Inferior parietal cortex (tissue), 1 donor: ENCODE measurements at regions not wholly inside any gene's neighbourhood (a gene's known extent, or its start where the extent isn't known, plus 50 kb on each side); places are given as distances from the start of the nearest gene placed in this dataset.

Experiments
- DNase-seq: peaks from one replicate; pipeline ENCODE4 v3.0.0-alpha.2; 2016; ENCODE audit errors: extremely low spot score

GRCh38 chr20:62580733-62581132 lies 61.6 kb upstream of the SLCO4A1 start:
- no peak for DNase-seq

- no peak for DNase-seq
Measured at GRCh38 chr20:62581308-62581707, 61.0 kb upstream of the SLCO4A1 start.

- DNase-seq: no peak
Measured at GRCh38 chr20:62581806-62582205, 60.5 kb upstream of the SLCO4A1 start.

- peak; percentile 29 for DNase-seq
Measured at GRCh38 chr20:62583424-62583920, 58.8 kb upstream of the SLCO4A1 start.

- no peak for DNase-seq
Measured at GRCh38 chr20:62584671-62585460, 57.4 kb upstream of the SLCO4A1 start.

GRCh38 chr20:62585461-62585970 lies 56.8 kb upstream of the SLCO4A1 start:
- no peak for DNase-seq

- no peak for DNase-seq
Measured at GRCh38 chr20:62586799-62587198, 55.5 kb upstream of the SLCO4A1 start.

- no peak for DNase-seq
Measured at GRCh38 chr20:62587757-62588402, 54.4 kb upstream of the SLCO4A1 start.

- no peak for DNase-seq
Measured at GRCh38 chr20:62588458-62589149, 53.7 kb upstream of the SLCO4A1 start.

- DNase-seq: no peak
Measured at GRCh38 chr20:62589150-62589498, 53.2 kb upstream of the SLCO4A1 start.

GRCh38 chr20:62589720-62590119 lies 52.6 kb upstream of the SLCO4A1 start:
- no peak for DNase-seq

GRCh38 chr20:62590309-62591121 lies 51.8 kb upstream of the SLCO4A1 start:
- no peak for DNase-seq

- no peak for DNase-seq
Measured at GRCh38 chr20:62591122-62591468, 51.2 kb upstream of the SLCO4A1 start.

- DNase-seq: no peak
Measured at GRCh38 chr20:62591591-62591990, 50.7 kb upstream of the SLCO4A1 start.
